Liver (tissue), 3 donors: ENCODE measurements at regions not wholly inside any gene's neighbourhood (a gene's known extent, or its start where the extent isn't known, plus 50 kb on each side); places are given as distances from the start of the nearest gene placed in this dataset.

Experiments
- EGR1 ChIP-seq, 2 donors: IDR thresholded peaks; 2 replicates each; pipeline ENCODE4 v1.6.1; 2016 to 2018; ENCODE audit warnings: antibody characterized with exemption in 2 of 2, low read depth in 2 of 2
- FOXA2 ChIP-seq: IDR thresholded peaks from 2 replicates; pipeline ENCODE4 v1.6.1; 2016; ENCODE audit warnings: antibody characterized with exemption
- RAD21 ChIP-seq, 2 donors: IDR thresholded peaks; 2 replicates each; pipeline ENCODE4 v1.6.1; 2016; ENCODE audit warnings: antibody characterized with exemption in 2 of 2, mild to moderate bottlenecking in 2 of 2
- SP1 ChIP-seq: IDR thresholded peaks from 2 replicates; pipeline ENCODE4 v1.6.1; 2018; ENCODE audit warnings: antibody characterized with exemption, mild to moderate bottlenecking
- TF ChIP-seq, protein P1 (sequence below): fragments of 150-350 bp; IDR thresholded peaks from 2 replicates; pipeline ENCODE4 v1.5.1; 2017; ENCODE audit warnings: improper control_type of control experiment, low read depth, low read length; ENCODE audit not compliant: missing input control
- TF ChIP-seq, protein P2 (sequence below): IDR thresholded peaks from 2 replicates; pipeline ENCODE4 v1.6.1; 2016; ENCODE audit warnings: antibody characterized with exemption
- TF ChIP-seq, protein P3 (sequence below): IDR thresholded peaks from 2 replicates; pipeline ENCODE4 v1.6.1; 2016; ENCODE audit warnings: antibody characterized with exemption, mild to moderate bottlenecking
- TF ChIP-seq, protein P4 (sequence below): IDR thresholded peaks from 2 replicates; pipeline ENCODE4 v1.6.1; 2016; ENCODE audit warnings: antibody characterized with exemption
- donor health status: healthy.
- donor health status: healthy.

DNA sequence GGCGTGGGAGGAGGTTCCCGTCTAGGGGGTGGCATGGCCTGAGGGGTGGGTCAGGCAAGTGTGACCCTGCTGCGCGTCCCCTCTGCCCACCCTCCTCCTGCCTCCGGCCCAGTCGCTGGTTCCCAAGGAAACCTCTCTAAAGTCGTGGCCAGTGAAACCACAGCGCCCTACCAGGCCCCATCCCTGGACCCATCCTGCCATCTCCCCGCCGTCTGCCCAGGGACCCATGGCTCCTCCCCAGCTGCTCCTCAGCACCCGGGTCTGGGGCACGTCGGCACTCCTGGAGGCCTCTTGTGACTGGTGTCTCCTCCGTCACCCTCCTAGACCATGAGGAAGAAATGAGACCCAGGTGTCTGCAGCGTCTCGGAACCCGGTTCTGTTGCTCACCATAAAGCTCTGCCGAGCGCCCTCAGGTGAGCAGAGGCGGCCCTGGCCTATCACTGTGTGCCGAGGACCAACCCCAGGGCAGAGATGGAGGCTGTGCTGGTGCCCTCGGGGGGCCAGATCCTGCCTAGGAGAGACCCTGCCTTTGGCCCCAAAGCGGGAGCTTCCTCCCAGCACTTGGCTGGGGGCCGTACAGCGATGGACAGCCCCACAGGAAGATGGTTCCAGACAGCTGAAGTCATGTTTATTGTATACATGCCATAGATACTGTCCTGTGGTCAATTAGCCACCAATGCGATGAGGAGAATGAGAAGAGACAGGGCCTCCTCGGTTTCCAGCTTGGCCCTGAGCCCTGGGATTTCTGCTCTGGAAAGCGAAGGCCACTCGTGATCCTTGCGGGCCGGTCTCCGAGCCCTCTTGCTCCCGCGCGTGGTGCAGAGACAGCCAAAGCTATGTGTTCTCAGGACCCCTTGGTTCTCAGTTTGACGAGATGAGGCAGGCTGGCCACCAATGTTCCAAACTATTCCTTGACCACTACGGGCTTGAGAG lies 222.5 kb upstream of the RTL1 start:
- TF ChIP-seq, protein P1, sequence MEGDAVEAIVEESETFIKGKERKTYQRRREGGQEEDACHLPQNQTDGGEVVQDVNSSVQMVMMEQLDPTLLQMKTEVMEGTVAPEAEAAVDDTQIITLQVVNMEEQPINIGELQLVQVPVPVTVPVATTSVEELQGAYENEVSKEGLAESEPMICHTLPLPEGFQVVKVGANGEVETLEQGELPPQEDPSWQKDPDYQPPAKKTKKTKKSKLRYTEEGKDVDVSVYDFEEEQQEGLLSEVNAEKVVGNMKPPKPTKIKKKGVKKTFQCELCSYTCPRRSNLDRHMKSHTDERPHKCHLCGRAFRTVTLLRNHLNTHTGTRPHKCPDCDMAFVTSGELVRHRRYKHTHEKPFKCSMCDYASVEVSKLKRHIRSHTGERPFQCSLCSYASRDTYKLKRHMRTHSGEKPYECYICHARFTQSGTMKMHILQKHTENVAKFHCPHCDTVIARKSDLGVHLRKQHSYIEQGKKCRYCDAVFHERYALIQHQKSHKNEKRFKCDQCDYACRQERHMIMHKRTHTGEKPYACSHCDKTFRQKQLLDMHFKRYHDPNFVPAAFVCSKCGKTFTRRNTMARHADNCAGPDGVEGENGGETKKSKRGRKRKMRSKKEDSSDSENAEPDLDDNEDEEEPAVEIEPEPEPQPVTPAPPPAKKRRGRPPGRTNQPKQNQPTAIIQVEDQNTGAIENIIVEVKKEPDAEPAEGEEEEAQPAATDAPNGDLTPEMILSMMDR: no peak
- no peak for TF ChIP-seq SP1
- no peak for TF ChIP-seq FOXA2
- TF ChIP-seq, protein P2, sequence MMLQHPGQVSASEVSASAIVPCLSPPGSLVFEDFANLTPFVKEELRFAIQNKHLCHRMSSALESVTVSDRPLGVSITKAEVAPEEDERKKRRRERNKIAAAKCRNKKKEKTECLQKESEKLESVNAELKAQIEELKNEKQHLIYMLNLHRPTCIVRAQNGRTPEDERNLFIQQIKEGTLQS: no peak
- no peak for TF ChIP-seq EGR1 (IDR thresholded peaks at IDR 0.05; ENCODE audit: low read depth in 2 of 2)
- TF ChIP-seq, protein P3, sequence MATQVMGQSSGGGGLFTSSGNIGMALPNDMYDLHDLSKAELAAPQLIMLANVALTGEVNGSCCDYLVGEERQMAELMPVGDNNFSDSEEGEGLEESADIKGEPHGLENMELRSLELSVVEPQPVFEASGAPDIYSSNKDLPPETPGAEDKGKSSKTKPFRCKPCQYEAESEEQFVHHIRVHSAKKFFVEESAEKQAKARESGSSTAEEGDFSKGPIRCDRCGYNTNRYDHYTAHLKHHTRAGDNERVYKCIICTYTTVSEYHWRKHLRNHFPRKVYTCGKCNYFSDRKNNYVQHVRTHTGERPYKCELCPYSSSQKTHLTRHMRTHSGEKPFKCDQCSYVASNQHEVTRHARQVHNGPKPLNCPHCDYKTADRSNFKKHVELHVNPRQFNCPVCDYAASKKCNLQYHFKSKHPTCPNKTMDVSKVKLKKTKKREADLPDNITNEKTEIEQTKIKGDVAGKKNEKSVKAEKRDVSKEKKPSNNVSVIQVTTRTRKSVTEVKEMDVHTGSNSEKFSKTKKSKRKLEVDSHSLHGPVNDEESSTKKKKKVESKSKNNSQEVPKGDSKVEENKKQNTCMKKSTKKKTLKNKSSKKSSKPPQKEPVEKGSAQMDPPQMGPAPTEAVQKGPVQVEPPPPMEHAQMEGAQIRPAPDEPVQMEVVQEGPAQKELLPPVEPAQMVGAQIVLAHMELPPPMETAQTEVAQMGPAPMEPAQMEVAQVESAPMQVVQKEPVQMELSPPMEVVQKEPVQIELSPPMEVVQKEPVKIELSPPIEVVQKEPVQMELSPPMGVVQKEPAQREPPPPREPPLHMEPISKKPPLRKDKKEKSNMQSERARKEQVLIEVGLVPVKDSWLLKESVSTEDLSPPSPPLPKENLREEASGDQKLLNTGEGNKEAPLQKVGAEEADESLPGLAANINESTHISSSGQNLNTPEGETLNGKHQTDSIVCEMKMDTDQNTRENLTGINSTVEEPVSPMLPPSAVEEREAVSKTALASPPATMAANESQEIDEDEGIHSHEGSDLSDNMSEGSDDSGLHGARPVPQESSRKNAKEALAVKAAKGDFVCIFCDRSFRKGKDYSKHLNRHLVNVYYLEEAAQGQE: no peak
- TF ChIP-seq RAD21 (IDR thresholded peaks at IDR 0.05): no peak
- TF ChIP-seq, protein P4, sequence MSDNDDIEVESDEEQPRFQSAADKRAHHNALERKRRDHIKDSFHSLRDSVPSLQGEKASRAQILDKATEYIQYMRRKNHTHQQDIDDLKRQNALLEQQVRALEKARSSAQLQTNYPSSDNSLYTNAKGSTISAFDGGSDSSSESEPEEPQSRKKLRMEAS: no peak
